WTC11 (cell line): ENCODE measurements at regions not wholly inside any gene's neighbourhood (a gene's known extent, or its start where the extent isn't known, plus 50 kb on each side); places are given as distances from the start of the nearest gene placed in this dataset.

Experiments used
- ARID4B ChIP-seq: sonication (generic); formaldehyde crosslinking; IDR thresholded peaks from 2 replicates; pipeline ENCODE4 v1.8.0; 2023; ENCODE audit warnings: missing genetic modification reagents, mild to moderate bottlenecking, borderline replicate concordance
- CBFB ChIP-seq: sonication (generic); formaldehyde crosslinking; IDR thresholded peaks from 2 replicates; pipeline ENCODE4 v1.8.1; 2022; ENCODE audit warnings: mild to moderate bottlenecking, low read depth, missing genetic modification reagents
- CTCF ChIP-seq: fragments of 200-600 bp; IDR thresholded peaks from 2 replicates; pipeline ENCODE4 v1.8.0; 2022; ENCODE audit warnings: antibody characterized with exemption
- ESRRA ChIP-seq: sonication (generic); formaldehyde crosslinking; IDR thresholded peaks from 2 replicates; pipeline ENCODE4 v1.8.1; 2022; ENCODE audit warnings: mild to moderate bottlenecking, missing genetic modification reagents, borderline replicate concordance
- FOXJ3 ChIP-seq: sonication (generic); formaldehyde crosslinking; IDR thresholded peaks from 2 replicates; pipeline ENCODE4 v1.9.0; 2021; ENCODE audit warnings: missing genetic modification reagents, mild to moderate bottlenecking, borderline replicate concordance
- FOXK1 ChIP-seq: sonication (generic); formaldehyde crosslinking; IDR thresholded peaks from 2 replicates; pipeline ENCODE4 v1.8.0; 2022; ENCODE audit warnings: mild to moderate bottlenecking, moderate library complexity, missing genetic modification reagents
- FOXP4 ChIP-seq: sonication (generic); formaldehyde crosslinking; IDR thresholded peaks from 2 replicates; pipeline ENCODE4 v1.8.0; 2022; ENCODE audit warnings: mild to moderate bottlenecking, missing genetic modification reagents
- HMGXB4 ChIP-seq: sonication (generic); formaldehyde crosslinking; IDR thresholded peaks from 2 replicates; pipeline ENCODE4 v1.8.1; 2023; ENCODE audit warnings: mild to moderate bottlenecking, moderate library complexity, missing genetic modification reagents
- NR3C1 ChIP-seq: sonication (generic); formaldehyde crosslinking; conservative IDR thresholded peaks from 2 replicates; pipeline ENCODE4 v1.8.1; 2023; ENCODE audit warnings: low read depth, mild to moderate bottlenecking, missing genetic modification reagents
- ZNF532 ChIP-seq: fragments of 250-450 bp; sonication (Bioruptor Pico); IDR thresholded peaks from 2 replicates; pipeline ENCODE4 v1.9.0; 2021; ENCODE audit warnings: mild to moderate bottlenecking, borderline replicate concordance

- TF ChIP-seq CBFB (CRISPR knock-in tag) (no peak), ARID4B (CRISPR knock-in tag) (no peak), ESRRA (CRISPR knock-in tag) (no peak), CTCF (no peak), NR3C1 (CRISPR knock-in tag) (no peak), FOXP4 (CRISPR knock-in tag) (no peak), FOXJ3 (CRISPR knock-in tag) (no peak), HMGXB4 (CRISPR knock-in tag) (no peak), ZNF532 (no peak), FOXK1 (CRISPR knock-in tag) (no peak)
Measured at GRCh38 chr22:49617264-49617663, 210.4 kb downstream of the BRD1 start.
